ENCODE measurements at regions not wholly inside any gene's neighbourhood (a gene's known extent, or its start where the extent isn't known, plus 50 kb on each side); places are given as distances from the start of the nearest gene placed in this dataset.
"Not testable (repeated sequence)": the region's sequence is repeated elsewhere in the genome, so short reads cannot be mapped to it uniquely, and the experiment has no call there.

- Mint-ChIP-seq H3K27ac (no peak overlapping the region), H3K36me3 (ENCODE audit: low read depth) (no peaks in the 10 kb centered on the region), H3K27me3 (ENCODE audit: low read depth) (no peaks in the 10 kb centered on the region), H3K4me1 (ENCODE audit: low read depth) (peaks cover 6% of the 10 kb centered on the region), H3K9me3 (no peaks in the 10 kb centered on the region), H3K4me3 (no peak overlapping the region)
These were observed 484.6 kb upstream of the PLXNA2 start for GRCh38 chr1:208728815-208729214.

- peaks cover 6% of the 10 kb centered on the region for H3K4me1 Mint-ChIP-seq (ENCODE audit: low read depth)
- no peaks in the 10 kb centered on the region for H3K36me3 Mint-ChIP-seq (ENCODE audit: low read depth)
- H3K27ac Mint-ChIP-seq = no peak overlapping the region
- H3K27me3 Mint-ChIP-seq (ENCODE audit: low read depth) = no peaks in the 10 kb centered on the region
- H3K9me3 Mint-ChIP-seq = no peaks in the 10 kb centered on the region
- peak overlapping the region; percentile 8 for H3K4me3 Mint-ChIP-seq
These were observed 488.0 kb upstream of the PLXNA2 start for GRCh38 chr1:208731981-208732821.

- H3K4me1 Mint-ChIP-seq (ENCODE audit: low read depth) = peaks cover 6% of the 10 kb centered on the region
These were observed 493.0 kb upstream of the PLXNA2 start for GRCh38 chr1:208737161-208737560.

GRCh38 chr1:208737922-208738321 is 493.7 kb upstream of the PLXNA2 start:
- Mint-ChIP-seq H3K36me3 (ENCODE audit: low read depth) (no peaks in the 10 kb centered on the region), H3K27me3 (ENCODE audit: low read depth) (no peaks in the 10 kb centered on the region), H3K4me3 (no peak overlapping the region), H3K27ac (no peak overlapping the region), H3K4me1 (ENCODE audit: low read depth) (peaks cover 2% of the 10 kb centered on the region), H3K9me3 (peaks cover 7% of the 10 kb centered on the region)

More at GRCh38 chr1:208737161-208737560, 493.0 kb upstream of the PLXNA2 start:
- H3K36me3 Mint-ChIP-seq (ENCODE audit: low read depth) = no peaks in the 10 kb centered on the region
- H3K27ac Mint-ChIP-seq = no peak overlapping the region
- H3K4me3 Mint-ChIP-seq = no peak overlapping the region
- peaks cover 7% of the 10 kb centered on the region for H3K9me3 Mint-ChIP-seq
- no peaks in the 10 kb centered on the region for H3K27me3 Mint-ChIP-seq (ENCODE audit: low read depth)

GRCh38 chr1:208739636-208740035 is 495.5 kb upstream of the PLXNA2 start:
- H3K4me1 Mint-ChIP-seq (ENCODE audit: low read depth); H3K36me3 Mint-ChIP-seq (ENCODE audit: low read depth); H3K4me3 Mint-ChIP-seq; H3K9me3 Mint-ChIP-seq; H3K27me3 Mint-ChIP-seq (ENCODE audit: low read depth); H3K27ac Mint-ChIP-seq: not testable (repeated sequence)

- no peak overlapping the region for H3K4me3 Mint-ChIP-seq
- H3K27ac Mint-ChIP-seq = no peak overlapping the region
- no peaks in the 10 kb centered on the region for H3K36me3 Mint-ChIP-seq (ENCODE audit: low read depth)
- peaks cover 7% of the 10 kb centered on the region for H3K9me3 Mint-ChIP-seq
- no peaks in the 10 kb centered on the region for H3K4me1 Mint-ChIP-seq (ENCODE audit: low read depth)
- H3K27me3 Mint-ChIP-seq (ENCODE audit: low read depth) = no peaks in the 10 kb centered on the region
These were observed 497.1 kb upstream of the PLXNA2 start for GRCh38 chr1:208741296-208741695.

GRCh38 chr1:208743361-208743760 is 499.2 kb upstream of the PLXNA2 start:
- H3K4me3 Mint-ChIP-seq = no peak overlapping the region
- peaks cover 3% of the 10 kb centered on the region for H3K9me3 Mint-ChIP-seq
- no peaks in the 10 kb centered on the region for H3K36me3 Mint-ChIP-seq (ENCODE audit: low read depth)
- H3K27me3 Mint-ChIP-seq (ENCODE audit: low read depth) = no peaks in the 10 kb centered on the region
- H3K27ac Mint-ChIP-seq = no peak overlapping the region
- H3K4me1 Mint-ChIP-seq (ENCODE audit: low read depth) = no peaks in the 10 kb centered on the region

GRCh38 chr1:208747979-208748378 is 503.8 kb upstream of the PLXNA2 start:
- Mint-ChIP-seq H3K4me3 (no peak overlapping the region), H3K36me3 (ENCODE audit: low read depth) (no peaks in the 10 kb centered on the region), H3K27me3 (ENCODE audit: low read depth) (no peaks in the 10 kb centered on the region), H3K9me3 (no peaks in the 10 kb centered on the region), H3K27ac (no peak overlapping the region), H3K4me1 (ENCODE audit: low read depth) (no peaks in the 10 kb centered on the region)

GRCh38 chr1:208748387-208749165 is 504.4 kb upstream of the PLXNA2 start:
- no peaks in the 10 kb centered on the region for H3K4me1 Mint-ChIP-seq (ENCODE audit: low read depth)
- H3K4me3 Mint-ChIP-seq = no peak overlapping the region
- no peak overlapping the region for H3K27ac Mint-ChIP-seq
- no peaks in the 10 kb centered on the region for H3K27me3 Mint-ChIP-seq (ENCODE audit: low read depth)
- no peaks in the 10 kb centered on the region for H3K9me3 Mint-ChIP-seq
- H3K36me3 Mint-ChIP-seq (ENCODE audit: low read depth) = no peaks in the 10 kb centered on the region

GRCh38 chr1:208756339-208756981 is 512.3 kb upstream of the PLXNA2 start:
- H3K36me3 Mint-ChIP-seq (ENCODE audit: low read depth) = no peaks in the 10 kb centered on the region
- no peaks in the 10 kb centered on the region for H3K27me3 Mint-ChIP-seq (ENCODE audit: low read depth)
- H3K27ac Mint-ChIP-seq = no peak overlapping the region
- no peaks in the 10 kb centered on the region for H3K4me1 Mint-ChIP-seq (ENCODE audit: low read depth)
- H3K9me3 Mint-ChIP-seq = no peaks in the 10 kb centered on the region
- H3K4me3 Mint-ChIP-seq = no peak overlapping the region

- H3K4me1 Mint-ChIP-seq (ENCODE audit: low read depth) = no peaks in the 10 kb centered on the region
These were observed 513.7 kb upstream of the PLXNA2 start for GRCh38 chr1:208757846-208758245.

GRCh38 chr1:208759255-208759654 is 515.1 kb upstream of the PLXNA2 start:
- no peaks in the 10 kb centered on the region for H3K4me1 Mint-ChIP-seq (ENCODE audit: low read depth)
- H3K36me3 Mint-ChIP-seq (ENCODE audit: low read depth) = no peaks in the 10 kb centered on the region
- H3K9me3 Mint-ChIP-seq = no peaks in the 10 kb centered on the region
- H3K4me3 Mint-ChIP-seq = no peak overlapping the region
- H3K27me3 Mint-ChIP-seq (ENCODE audit: low read depth) = no peaks in the 10 kb centered on the region
- H3K27ac Mint-ChIP-seq = no peak overlapping the region

More at GRCh38 chr1:208757846-208758245, 513.7 kb upstream of the PLXNA2 start:
- Mint-ChIP-seq H3K27ac (no peak overlapping the region), H3K27me3 (ENCODE audit: low read depth) (no peaks in the 10 kb centered on the region), H3K9me3 (no peaks in the 10 kb centered on the region), H3K4me3 (no peak overlapping the region), H3K36me3 (ENCODE audit: low read depth) (no peaks in the 10 kb centered on the region)

GRCh38 chr1:208763971-208764370 is 519.8 kb upstream of the PLXNA2 start:
- H3K9me3 Mint-ChIP-seq = no peaks in the 10 kb centered on the region
- H3K27ac Mint-ChIP-seq = no peak overlapping the region
- no peaks in the 10 kb centered on the region for H3K27me3 Mint-ChIP-seq (ENCODE audit: low read depth)
- H3K4me3 Mint-ChIP-seq = no peak overlapping the region
- H3K4me1 Mint-ChIP-seq (ENCODE audit: low read depth) = no peaks in the 10 kb centered on the region
- H3K36me3 Mint-ChIP-seq (ENCODE audit: low read depth) = no peaks in the 10 kb centered on the region

GRCh38 chr1:208766832-208767231 is 522.6 kb upstream of the PLXNA2 start:
- no peaks in the 10 kb centered on the region for H3K27me3 Mint-ChIP-seq (ENCODE audit: low read depth)
- H3K27ac Mint-ChIP-seq = no peak overlapping the region

More at GRCh38 chr1:208766832-208767231, 522.6 kb upstream of the PLXNA2 start:
- H3K4me1 Mint-ChIP-seq (ENCODE audit: low read depth) = no peaks in the 10 kb centered on the region
- H3K9me3 Mint-ChIP-seq = no peaks in the 10 kb centered on the region
- H3K4me3 Mint-ChIP-seq = no peak overlapping the region
- H3K36me3 Mint-ChIP-seq (ENCODE audit: low read depth) = no peaks in the 10 kb centered on the region

All from T-helper 1 cell treated with Interleukin-12 subunit alpha and Interleukin-12 subunit beta and Interleukin-4 antibody, amounts not matched to agents 30 μg/mL and 1 μg/mL, for 36 hours (primary cell).